ENCODE measurements at regions not wholly inside any gene's neighbourhood (a gene's known extent, or its start where the extent isn't known, plus 50 kb on each side); places are given as distances from the start of the nearest gene placed in this dataset.
A peak's percentile ranks its signal among the peaks of the same experiment; 100 is the strongest.

- H3K9me3 ChIP-seq: no peaks in the 10 kb centered on the region
- H3K4me1 ChIP-seq: no peaks in the 10 kb centered on the region
- H3K4me3 ChIP-seq: no peak overlapping the region
- no peaks in the 10 kb centered on the region for H3K36me3 ChIP-seq
- WGBS (ENCODE audit: insufficient coverage, low coverage, low lambda C conversion rate, missing lambda C conversion rate): 83% methylated on average over 1 of the region's 10 CpGs
- intact Hi-C loops (cut with DNase I): loop anchor here (5.0 kb wide), 2 partner anchors 557 to 567 kb away; no protein-coding TSS in a partner anchor
- ATAC-seq: peak in 1 of 4 donors; percentile 31
- no peak for DNase-seq
- H3K27me3 ChIP-seq: no peaks in the 10 kb centered on the region
- TF ChIP-seq POLR2A (IDR thresholded peaks at IDR 0.05) (no peak), CTCF (IDR thresholded peaks at IDR 0.05) (no peak)
- H3K27ac ChIP-seq: no peak overlapping the region
Observed at GRCh38 chr2:235113854-235114253, 162.0 kb downstream of the SH3BP4 start.

- no peak for DNase-seq
- no peak overlapping the region for H3K4me3 ChIP-seq
- H3K27ac ChIP-seq: no peak overlapping the region
- H3K27me3 ChIP-seq: no peaks in the 10 kb centered on the region
- TF ChIP-seq CTCF (IDR thresholded peaks at IDR 0.05) (no peak), POLR2A (IDR thresholded peaks at IDR 0.05) (no peak)
- ATAC-seq: no peak
- H3K9me3 ChIP-seq: no peaks in the 10 kb centered on the region
- H3K36me3 ChIP-seq: no peaks in the 10 kb centered on the region
- H3K4me1 ChIP-seq: no peaks in the 10 kb centered on the region
- intact Hi-C loops (cut with DNase I): loop anchor here (5.0 kb wide), 2 partner anchors 557 to 567 kb away; no protein-coding TSS in a partner anchor
- 87% methylated on average over 10 of the region's 10 CpGs for WGBS (ENCODE audit: insufficient coverage, low coverage, low lambda C conversion rate, missing lambda C conversion rate)
Observed at GRCh38 chr2:235114286-235114685, 162.5 kb downstream of the SH3BP4 start.

- intact Hi-C loops (cut with DNase I): no loop called here
- WGBS (ENCODE audit: insufficient coverage, low coverage, low lambda C conversion rate, missing lambda C conversion rate): 84% methylated on average over 4 of the region's 4 CpGs
- no peak for ATAC-seq
- no peak overlapping the region for H3K27ac ChIP-seq
- TF ChIP-seq CTCF (IDR thresholded peaks at IDR 0.05) (no peak), POLR2A (IDR thresholded peaks at IDR 0.05) (no peak)
- H3K4me1 ChIP-seq: no peaks in the 10 kb centered on the region
- no peaks in the 10 kb centered on the region for H3K36me3 ChIP-seq
- no peak overlapping the region for H3K4me3 ChIP-seq
- H3K9me3 ChIP-seq: no peaks in the 10 kb centered on the region
- DNase-seq: no peak
- H3K27me3 ChIP-seq: no peaks in the 10 kb centered on the region
Observed at GRCh38 chr2:235115521-235115920, 163.7 kb downstream of the SH3BP4 start.

GRCh38 chr2:235116885-235117492 is 165.2 kb downstream of the SH3BP4 start:
- Histone ChIP-seq H3K27me3 (no peaks in the 10 kb centered on the region), H3K36me3 (no peaks in the 10 kb centered on the region), H3K4me3 (no peak overlapping the region), H3K27ac (no peak overlapping the region), H3K9me3 (no peaks in the 10 kb centered on the region), H3K4me1 (no peaks in the 10 kb centered on the region)
- WGBS (ENCODE audit: insufficient coverage, low coverage, low lambda C conversion rate, missing lambda C conversion rate): 4% methylated on average over 3 of the region's 3 CpGs
- intact Hi-C loops (cut with DNase I): no loop called here
- DNase-seq: no peak
- TF ChIP-seq CTCF (IDR thresholded peaks at IDR 0.05): peak; percentile 69 to 83 (median 73)
- no peak for TF ChIP-seq POLR2A (IDR thresholded peaks at IDR 0.05)
- peak; percentile 63 to 79 (median 72) for ATAC-seq
